CD1c-positive myeloid dendritic cell (primary cell): ENCODE measurements at regions not wholly inside any gene's neighbourhood (a gene's known extent, or its start where the extent isn't known, plus 50 kb on each side); places are given as distances from the start of the nearest gene placed in this dataset.

Experiments used
- DNase-seq: peaks from one replicate; pipeline ENCODE4 v3.0.0-alpha.2; 2016; ENCODE audit errors: extremely low spot score

- DNase-seq = no peak
These were observed 668.7 kb downstream of the BRD1 start for GRCh38 chr22:49158741-49159564.

- no peak for DNase-seq
These were observed 669.9 kb downstream of the BRD1 start for GRCh38 chr22:49157529-49158339.

GRCh38 chr22:49156662-49157285, 670.9 kb downstream of the BRD1 start:
- DNase-seq = no peak

- DNase-seq = no peak
These were observed 671.7 kb downstream of the BRD1 start for GRCh38 chr22:49155770-49156580.

- DNase-seq = no peak
These were observed 672.5 kb downstream of the BRD1 start for GRCh38 chr22:49155039-49155769.

GRCh38 chr22:49154433-49154832, 673.2 kb downstream of the BRD1 start:
- no peak for DNase-seq

- DNase-seq = no peak
These were observed 673.8 kb downstream of the BRD1 start for GRCh38 chr22:49153921-49154320.

GRCh38 chr22:49152939-49153770, 674.5 kb downstream of the BRD1 start:
- no peak for DNase-seq

GRCh38 chr22:49152127-49152938, 675.3 kb downstream of the BRD1 start:
- DNase-seq = no peak

- DNase-seq = no peak
These were observed 676.2 kb downstream of the BRD1 start for GRCh38 chr22:49151256-49152126.

GRCh38 chr22:49150801-49151221, 676.9 kb downstream of the BRD1 start:
- DNase-seq = no peak

GRCh38 chr22:49149721-49150608, 677.7 kb downstream of the BRD1 start:
- no peak for DNase-seq

- DNase-seq = no peak
These were observed 678.7 kb downstream of the BRD1 start for GRCh38 chr22:49148895-49149418.

GRCh38 chr22:49147617-49148175, 680.0 kb downstream of the BRD1 start:
- no peak for DNase-seq

GRCh38 chr22:49147171-49147570, 680.5 kb downstream of the BRD1 start:
- no peak for DNase-seq

- DNase-seq = no peak
These were observed 681.2 kb downstream of the BRD1 start for GRCh38 chr22:49146511-49146910.

GRCh38 chr22:49143812-49144211, 683.9 kb downstream of the BRD1 start:
- no peak for DNase-seq
